ENCODE measurements at regions not wholly inside any gene's neighbourhood (a gene's known extent, or its start where the extent isn't known, plus 50 kb on each side); places are given as distances from the start of the nearest gene placed in this dataset.
"Not testable (repeated sequence)": the region's sequence is repeated elsewhere in the genome, so short reads cannot be mapped to it uniquely, and the experiment has no call there.

- peak; percentile 67 for DNase-seq
Observed at GRCh38 chr5:42949348-42950115, 90.6 kb downstream of the ANXA2R start.

GRCh38 chr5:42948961-42949347 is 91.2 kb downstream of the ANXA2R start:
- peak; percentile 15 for DNase-seq

GRCh38 chr5:42944989-42945388 is 95.1 kb downstream of the ANXA2R start:
- no peak for DNase-seq

DNA sequence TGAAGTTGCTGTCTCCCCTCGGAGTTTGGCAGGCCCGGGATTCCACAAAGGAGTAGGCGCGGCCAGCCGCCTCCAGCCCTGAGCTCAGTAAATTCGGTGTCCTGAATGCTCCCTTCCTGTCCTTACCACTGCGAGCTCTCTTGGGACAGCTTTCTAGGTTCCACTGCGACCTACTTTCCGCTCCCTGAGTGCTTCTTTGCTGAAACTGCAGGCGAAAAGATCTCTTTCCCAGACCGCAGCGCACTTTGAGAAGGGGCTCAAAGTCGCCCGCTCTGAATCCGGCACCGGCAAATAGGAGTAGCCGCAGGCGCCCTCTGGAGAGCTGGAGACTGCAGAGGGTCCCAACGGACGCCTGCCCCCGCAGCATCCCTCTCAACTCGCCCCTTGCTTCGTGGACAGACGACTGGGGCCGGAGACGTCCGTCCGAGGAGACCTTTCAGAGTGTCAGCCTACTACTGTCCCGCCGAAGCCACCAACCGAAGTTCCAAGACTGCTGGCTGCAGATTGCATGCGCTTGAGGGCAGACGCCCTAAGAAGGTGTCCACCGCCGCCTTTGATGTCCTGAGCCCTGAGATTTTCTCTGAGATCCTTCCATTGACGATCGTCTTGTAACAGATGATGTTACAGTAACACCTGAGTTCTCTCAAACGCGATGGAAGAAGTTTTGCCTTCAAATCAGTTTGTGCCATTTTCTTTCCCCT is 96.0 kb downstream of the ANXA2R start:
- no peak for DNase-seq

DNA sequence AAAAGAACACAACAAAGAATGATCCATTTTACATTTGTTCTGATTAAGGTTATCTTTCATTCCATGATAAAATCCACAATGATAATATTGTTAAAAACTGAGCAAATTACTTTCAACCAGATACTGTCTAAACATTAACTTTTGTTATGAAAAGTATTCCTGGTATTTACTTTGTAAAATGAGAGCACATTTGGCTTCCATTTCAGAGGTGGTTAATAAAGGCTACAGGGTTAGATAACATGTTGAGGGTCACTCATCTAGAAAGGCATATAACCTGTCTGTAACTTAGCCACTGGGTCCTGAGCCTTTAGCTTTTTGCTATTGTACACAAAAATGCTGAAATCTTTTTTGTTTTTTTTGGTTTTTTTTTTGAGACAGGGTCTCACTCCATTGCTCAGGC is 99.3 kb downstream of the ANXA2R start:
- DNase-seq, result no peak

GRCh38 chr5:42932011-42932410 is 108.1 kb downstream of the ANXA2R start:
- DNase-seq, result not testable (repeated sequence)

DNA sequence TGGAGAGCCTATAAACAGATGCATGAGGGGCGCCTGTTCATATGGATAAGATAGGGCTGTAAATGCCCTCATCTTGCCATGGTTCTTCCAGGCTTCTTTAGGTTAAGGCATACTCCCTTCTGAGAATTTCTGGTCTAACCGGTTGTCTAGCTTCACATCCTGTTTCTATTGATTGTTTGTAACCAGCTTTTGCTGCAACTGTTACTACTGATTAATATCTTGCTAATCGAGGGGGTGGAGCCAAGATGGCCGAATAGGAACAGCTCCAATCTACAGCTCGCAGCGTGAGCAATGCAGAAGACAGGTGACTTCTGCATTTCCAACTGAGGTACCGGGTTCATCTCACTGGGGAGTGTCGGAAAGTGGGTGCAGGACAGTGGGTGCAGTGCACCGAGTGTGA is 108.7 kb downstream of the ANXA2R start:
- DNase-seq, result not testable (repeated sequence)

GRCh38 chr5:42930934-42931333 is 109.2 kb downstream of the ANXA2R start:
- DNase-seq, result no peak

- no peak for DNase-seq
Observed at GRCh38 chr5:42929871-42930270, 110.2 kb downstream of the ANXA2R start.

DNA sequence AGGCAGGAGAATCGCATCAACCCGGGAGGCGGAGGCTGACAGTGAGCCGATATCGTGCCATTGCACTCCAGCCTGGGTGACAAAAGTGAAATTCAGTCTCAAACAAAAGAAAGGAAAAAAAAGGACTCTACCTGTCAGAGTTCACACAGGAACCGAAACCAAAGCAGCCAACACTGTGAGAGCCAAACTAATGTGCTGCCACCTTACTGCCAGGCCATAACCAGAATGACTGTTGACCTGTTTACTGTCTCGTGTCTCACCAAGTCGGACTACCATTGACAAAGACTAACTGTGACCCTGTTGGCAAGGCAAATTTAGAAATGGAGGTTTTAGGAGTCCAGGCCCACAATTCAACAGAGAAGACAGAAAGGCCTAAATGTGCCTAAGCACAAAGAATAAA is 112.4 kb downstream of the ANXA2R start:
- no peak for DNase-seq

DNA sequence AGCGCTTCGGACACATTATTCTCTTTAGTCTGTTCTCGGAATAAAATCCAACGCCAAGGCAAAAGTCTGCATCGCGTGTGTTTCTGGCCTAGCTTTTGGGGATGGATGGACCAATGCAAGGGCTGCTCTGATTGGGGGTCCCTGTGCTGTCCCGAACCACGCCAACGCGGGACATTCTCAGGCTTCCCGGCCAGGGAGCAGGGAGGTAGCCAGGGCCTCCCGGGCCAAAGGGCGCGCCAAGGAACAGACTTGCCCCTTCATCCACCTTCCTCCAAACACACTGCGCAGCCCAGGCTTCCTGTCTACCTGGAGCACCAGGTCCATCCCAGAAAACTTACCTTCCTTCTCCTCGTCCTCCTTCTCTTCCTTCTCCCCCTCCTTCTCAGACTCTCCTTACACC is 113.0 kb upstream of the SELENOP start:
- DNase-seq, result no peak

GRCh38 chr5:42924226-42924625 is 112.5 kb upstream of the SELENOP start:
- DNase-seq, result no peak

DNA sequence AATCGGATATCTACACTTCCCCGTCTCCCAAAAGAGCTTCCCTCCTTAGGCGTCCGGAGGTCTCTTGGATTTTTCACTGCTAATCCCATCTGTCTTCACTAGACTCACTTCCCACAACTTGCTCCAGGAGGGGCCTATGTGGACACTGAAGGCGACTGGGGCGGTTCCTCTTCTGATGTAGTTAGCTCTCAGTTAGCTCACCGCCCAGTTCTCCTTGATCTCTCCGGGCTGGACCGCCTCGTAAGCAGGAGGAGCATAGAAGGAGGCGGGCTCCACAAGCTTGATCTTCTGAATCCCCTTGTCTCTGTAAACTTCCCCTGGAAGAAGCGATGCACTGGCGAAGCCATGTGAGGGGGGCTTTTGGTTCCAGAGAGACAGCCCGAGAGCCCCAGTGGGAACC is 112.0 kb upstream of the SELENOP start:
- no peak for DNase-seq

DNA sequence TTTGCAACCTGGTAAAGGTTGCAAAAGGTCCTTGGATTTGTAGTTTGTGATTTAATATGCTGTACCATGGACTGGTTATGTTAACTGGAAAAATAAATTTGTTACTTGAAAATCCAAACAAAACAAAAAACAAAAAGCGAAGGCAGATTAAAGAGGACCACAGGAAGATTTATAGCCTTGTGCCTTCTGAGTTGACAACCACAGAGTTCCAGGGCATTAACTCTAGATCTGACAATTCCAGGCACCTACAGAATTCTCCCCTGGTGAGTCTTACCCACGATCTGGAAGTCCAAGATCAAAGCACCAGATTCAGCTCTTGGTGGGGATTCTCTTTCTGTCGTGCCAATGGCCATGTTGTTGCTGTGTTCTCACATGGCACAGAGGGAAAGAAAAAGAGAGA is 107.9 kb upstream of the SELENOP start:
- no peak for DNase-seq

DNA sequence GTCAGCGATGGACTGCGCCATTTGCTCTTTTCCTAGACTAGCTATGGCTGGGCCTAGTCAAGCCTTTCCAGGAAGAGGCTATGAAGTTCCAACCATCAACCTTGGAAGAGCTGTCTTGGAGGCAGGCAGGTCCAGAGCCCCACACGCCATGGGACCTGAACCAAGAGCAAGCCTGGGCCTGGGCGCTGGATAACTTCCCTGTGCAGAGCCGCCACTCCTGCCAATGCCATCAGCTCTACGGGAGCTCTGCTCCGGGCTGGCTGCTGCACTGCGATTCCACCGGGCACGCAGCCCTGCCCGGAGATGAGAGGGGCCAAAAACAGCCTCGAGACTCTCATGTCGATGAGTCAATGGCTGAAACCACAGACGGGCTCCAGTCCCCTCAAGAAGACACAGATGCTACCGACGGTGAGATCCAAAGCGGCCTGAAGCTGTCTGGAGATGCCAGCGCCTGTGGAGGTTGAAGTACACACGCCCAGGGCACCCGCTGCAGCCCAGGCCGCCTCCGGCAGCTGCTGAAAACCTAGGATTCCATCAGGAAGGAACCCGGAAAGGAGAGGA is 103.7 kb upstream of the SELENOP start:
- DNase-seq, result no peak

DNA sequence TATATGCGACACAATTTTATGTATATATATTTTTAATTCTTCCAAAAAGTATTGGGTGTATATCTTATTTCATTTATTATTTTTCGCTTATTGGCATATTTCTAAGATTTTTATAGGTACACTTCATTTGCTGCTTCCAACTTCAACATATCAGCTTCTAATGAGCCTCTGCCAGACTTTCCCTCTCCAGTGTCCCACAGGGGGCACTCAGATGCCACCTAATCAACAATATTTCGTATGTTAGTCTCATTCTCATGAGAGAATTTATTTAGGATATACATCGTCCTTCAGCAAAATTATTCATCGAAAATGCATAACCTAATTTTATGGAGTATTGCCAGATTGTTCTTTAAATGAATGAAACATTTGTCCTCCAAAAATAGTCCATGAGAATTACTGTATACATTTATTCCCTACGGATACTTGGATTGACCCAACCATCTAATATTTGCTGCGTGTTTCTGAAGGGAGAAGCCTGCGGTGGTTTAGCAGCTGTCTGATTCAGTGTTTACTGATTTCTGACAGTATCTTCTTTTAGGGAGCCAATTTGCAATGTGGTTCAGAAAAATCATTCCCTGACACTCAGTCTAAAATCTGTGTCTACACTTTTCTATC is 100.6 kb upstream of the SELENOP start:
- peak; percentile 75 for DNase-seq

GRCh38 chr5:42908509-42909488 is 97.1 kb upstream of the SELENOP start:
- DNase-seq, result peak; percentile 95

DNA sequence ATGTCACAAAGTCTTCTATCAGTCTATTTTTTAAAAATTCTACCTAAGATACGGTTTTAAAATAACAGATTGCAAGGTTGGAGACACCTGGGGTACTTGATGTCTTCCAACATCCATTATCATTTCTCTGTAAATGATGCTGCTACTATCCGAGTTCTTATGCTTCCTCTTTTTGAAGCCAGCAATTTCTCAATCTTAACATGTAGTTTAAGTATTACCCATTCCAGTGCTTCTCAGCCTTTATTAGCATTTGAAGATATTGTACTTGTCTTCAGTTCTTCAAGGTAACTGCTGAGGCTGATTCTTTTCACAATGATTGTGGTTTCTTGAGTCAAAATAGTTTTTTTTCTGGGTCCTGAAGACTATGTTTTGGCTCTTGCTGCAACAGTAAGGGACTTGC is 96.4 kb upstream of the SELENOP start:
- DNase-seq, result no peak

DNA sequence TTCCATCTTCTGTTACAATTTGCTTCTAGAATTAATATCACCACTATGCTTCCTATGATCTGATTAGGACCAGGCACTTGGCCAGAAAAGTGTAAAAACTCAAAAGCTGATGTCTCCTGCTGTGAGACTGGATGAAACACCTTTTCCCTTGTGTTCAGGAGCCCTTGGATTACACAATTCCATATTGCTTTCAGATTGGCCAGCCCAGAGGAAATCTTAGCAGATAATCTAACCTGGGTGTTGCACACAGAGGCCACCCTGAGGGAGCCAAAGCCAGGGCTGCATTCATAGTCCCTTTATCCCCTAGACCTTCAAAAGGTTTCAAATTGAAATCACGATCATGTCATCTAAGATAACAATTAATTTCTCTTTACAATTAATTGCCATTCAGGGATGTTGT is 94.1 kb upstream of the SELENOP start:
- no peak for DNase-seq

DNA sequence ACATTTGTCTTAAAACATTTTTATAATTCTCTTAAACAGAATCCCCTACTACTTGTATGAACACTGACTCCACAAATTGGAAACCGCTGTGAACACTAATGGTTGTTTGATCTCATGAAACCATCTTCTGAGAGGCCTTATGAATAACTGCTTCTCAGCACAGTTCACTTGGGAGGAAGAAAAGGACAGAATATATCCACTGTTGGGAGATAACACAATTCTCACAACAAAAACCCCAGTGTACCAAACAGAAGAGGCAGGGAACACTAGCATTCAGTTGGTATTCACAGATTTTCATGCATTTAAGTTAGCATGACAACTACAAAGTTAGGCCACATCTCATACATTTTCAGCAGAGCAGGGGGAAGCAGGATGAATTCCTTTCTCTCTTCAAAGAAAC is 89.0 kb upstream of the SELENOP start:
- DNase-seq, result no peak

GRCh38 chr5:42898760-42899159 is 87.1 kb upstream of the SELENOP start:
- no peak for DNase-seq

DNA sequence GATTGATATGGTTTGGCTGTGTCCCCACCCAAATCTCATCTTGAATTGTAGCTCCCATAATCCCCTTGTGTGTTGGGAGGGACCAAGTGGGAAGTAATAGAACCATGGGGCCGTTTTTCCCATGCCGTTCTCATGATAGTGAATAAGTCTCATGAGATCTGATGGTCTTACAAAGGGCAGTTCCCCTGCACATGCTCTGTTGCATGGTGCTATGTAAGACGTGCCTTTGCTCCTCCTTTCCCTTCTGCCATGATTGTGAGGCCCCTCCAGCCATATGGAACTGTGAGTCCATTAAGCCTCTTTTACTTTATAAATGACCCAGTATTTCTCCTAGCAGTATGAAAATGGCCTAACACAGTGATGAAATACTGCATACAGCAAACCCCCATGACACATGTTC is 84.8 kb upstream of the SELENOP start:
- no peak for DNase-seq

DNA sequence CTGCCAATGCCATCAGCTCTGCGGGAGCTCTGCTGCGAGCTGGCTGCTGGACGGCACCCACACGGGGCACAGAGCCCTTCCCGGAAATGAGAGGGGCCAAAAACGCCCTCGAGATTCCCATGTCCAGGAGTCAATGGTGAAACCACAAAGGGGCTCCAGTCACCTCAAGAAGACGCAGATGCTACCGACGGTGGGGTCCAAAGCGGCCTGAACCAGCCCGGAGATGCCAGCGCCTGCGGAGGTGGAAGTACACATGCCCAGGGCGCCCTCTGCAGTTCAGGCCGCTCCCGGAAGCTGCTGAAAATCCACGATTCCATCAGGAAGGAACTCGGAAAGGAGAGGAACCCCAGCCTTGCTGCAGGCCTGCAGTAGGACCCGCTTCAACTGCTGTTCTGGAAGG is 82.4 kb upstream of the SELENOP start:
- no peak for DNase-seq
